ENCODE measurements at regions not wholly inside any gene's neighbourhood (a gene's known extent, or its start where the extent isn't known, plus 50 kb on each side); places are given as distances from the start of the nearest gene placed in this dataset.

- no peak for TF ChIP-seq SIN3A (IDR thresholded peaks at IDR 0.05; ENCODE audit: borderline replicate concordance, insufficient read depth, low read length)
- no peak for TF ChIP-seq POLR2AphosphoS5 (IDR thresholded peaks at IDR 0.05; ENCODE audit: low read depth, low read length)
Observed at GRCh38 chr17:31588512-31588911, 197.0 kb downstream of the RAB11FIP4 start.

DNA sequence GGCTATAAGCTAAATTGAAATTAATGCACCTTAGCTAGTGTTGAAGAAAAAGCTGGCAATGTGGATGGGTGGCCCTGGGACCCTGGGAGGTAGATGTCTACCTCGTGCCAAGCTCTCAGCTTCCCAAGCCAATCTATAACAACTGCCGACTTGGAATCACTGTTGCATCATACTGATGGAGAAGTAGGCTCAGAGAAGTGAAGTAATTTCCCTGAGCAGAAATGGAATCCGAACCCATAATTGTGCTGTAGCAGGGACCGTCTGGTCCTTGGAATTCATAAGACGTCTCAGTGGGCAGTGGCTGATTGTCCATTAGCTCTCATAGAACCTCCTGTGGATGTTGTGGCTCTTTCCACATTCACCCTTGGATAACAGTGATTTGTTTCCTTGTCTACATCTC lies 196.6 kb downstream of the RAB11FIP4 start:
- TF ChIP-seq, protein P1, sequence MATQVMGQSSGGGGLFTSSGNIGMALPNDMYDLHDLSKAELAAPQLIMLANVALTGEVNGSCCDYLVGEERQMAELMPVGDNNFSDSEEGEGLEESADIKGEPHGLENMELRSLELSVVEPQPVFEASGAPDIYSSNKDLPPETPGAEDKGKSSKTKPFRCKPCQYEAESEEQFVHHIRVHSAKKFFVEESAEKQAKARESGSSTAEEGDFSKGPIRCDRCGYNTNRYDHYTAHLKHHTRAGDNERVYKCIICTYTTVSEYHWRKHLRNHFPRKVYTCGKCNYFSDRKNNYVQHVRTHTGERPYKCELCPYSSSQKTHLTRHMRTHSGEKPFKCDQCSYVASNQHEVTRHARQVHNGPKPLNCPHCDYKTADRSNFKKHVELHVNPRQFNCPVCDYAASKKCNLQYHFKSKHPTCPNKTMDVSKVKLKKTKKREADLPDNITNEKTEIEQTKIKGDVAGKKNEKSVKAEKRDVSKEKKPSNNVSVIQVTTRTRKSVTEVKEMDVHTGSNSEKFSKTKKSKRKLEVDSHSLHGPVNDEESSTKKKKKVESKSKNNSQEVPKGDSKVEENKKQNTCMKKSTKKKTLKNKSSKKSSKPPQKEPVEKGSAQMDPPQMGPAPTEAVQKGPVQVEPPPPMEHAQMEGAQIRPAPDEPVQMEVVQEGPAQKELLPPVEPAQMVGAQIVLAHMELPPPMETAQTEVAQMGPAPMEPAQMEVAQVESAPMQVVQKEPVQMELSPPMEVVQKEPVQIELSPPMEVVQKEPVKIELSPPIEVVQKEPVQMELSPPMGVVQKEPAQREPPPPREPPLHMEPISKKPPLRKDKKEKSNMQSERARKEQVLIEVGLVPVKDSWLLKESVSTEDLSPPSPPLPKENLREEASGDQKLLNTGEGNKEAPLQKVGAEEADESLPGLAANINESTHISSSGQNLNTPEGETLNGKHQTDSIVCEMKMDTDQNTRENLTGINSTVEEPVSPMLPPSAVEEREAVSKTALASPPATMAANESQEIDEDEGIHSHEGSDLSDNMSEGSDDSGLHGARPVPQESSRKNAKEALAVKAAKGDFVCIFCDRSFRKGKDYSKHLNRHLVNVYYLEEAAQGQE (IDR thresholded peaks at IDR 0.05; ENCODE audit: insufficient read depth in 1 of 2, low read depth in 2 of 2, low read length in 2 of 2) = no peak
- no peak for TF ChIP-seq TAF1 (IDR thresholded peaks at IDR 0.05; ENCODE audit: borderline replicate concordance, insufficient read depth, low read length)
- TF ChIP-seq FOXP2 (optimal IDR thresholded peaks at IDR 0.05; ENCODE audit: borderline replicate concordance, extremely low read depth, extremely low read length, insufficient read depth) = no peak
